GM12865 (cell line): ENCODE measurements at regions not wholly inside any gene's neighbourhood (a gene's known extent, or its start where the extent isn't known, plus 50 kb on each side); places are given as distances from the start of the nearest gene placed in this dataset.

Experiments
- DNase-seq: peaks from one replicate; pipeline ENCODE4 v3.0.0; 2010; ENCODE audit warnings: low read depth
- H3K4me3 ChIP-seq: 2 replicates; pipeline ENCODE4 v1.5.1; 2011; ENCODE audit warnings: mild to moderate bottlenecking, low read depth, low read length, control low read depth
- TF ChIP-seq, protein P1 (sequence below): IDR thresholded peaks from 2 replicates; pipeline ENCODE4 v1.5.1; 2011; ENCODE audit warnings: low read length, control low read depth, low read depth, inconsistent platforms; ENCODE audit not compliant: insufficient read depth; ENCODE audit errors: missing control alignments

DNA sequence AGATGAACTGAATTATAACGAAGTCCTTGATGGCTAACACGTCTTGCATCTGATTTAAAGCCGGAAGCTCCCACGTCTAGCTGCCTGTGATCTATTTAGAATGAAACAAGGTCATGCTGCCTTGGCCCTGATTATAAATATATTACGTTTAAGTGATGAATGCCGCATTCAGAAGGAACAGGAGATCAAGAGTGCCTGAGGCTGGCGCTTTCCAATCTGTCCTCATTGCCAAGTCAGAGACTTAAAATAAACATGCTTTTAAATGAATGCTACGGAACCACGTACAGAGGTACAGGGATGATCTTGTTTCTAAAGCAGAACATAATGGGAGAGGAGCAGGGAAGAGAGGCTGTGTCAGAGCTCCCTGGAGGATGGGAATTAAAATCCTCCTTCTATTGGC lies 292.8 kb downstream of the TLE1 start:
- DNase-seq = no peak
- TF ChIP-seq, protein P1, sequence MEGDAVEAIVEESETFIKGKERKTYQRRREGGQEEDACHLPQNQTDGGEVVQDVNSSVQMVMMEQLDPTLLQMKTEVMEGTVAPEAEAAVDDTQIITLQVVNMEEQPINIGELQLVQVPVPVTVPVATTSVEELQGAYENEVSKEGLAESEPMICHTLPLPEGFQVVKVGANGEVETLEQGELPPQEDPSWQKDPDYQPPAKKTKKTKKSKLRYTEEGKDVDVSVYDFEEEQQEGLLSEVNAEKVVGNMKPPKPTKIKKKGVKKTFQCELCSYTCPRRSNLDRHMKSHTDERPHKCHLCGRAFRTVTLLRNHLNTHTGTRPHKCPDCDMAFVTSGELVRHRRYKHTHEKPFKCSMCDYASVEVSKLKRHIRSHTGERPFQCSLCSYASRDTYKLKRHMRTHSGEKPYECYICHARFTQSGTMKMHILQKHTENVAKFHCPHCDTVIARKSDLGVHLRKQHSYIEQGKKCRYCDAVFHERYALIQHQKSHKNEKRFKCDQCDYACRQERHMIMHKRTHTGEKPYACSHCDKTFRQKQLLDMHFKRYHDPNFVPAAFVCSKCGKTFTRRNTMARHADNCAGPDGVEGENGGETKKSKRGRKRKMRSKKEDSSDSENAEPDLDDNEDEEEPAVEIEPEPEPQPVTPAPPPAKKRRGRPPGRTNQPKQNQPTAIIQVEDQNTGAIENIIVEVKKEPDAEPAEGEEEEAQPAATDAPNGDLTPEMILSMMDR = no peak
- no peak overlapping the region for H3K4me3 ChIP-seq

- no peak for DNase-seq
- H3K4me3 ChIP-seq = no peak overlapping the region
- TF ChIP-seq, protein P1 = no peak
These were observed 293.7 kb downstream of the TLE1 start for GRCh38 chr9:81395676-81396054.

GRCh38 chr9:81394881-81395675 lies 294.3 kb downstream of the TLE1 start:
- TF ChIP-seq, protein P1 = no peak
- no peak overlapping the region for H3K4me3 ChIP-seq
- DNase-seq = no peak

DNA sequence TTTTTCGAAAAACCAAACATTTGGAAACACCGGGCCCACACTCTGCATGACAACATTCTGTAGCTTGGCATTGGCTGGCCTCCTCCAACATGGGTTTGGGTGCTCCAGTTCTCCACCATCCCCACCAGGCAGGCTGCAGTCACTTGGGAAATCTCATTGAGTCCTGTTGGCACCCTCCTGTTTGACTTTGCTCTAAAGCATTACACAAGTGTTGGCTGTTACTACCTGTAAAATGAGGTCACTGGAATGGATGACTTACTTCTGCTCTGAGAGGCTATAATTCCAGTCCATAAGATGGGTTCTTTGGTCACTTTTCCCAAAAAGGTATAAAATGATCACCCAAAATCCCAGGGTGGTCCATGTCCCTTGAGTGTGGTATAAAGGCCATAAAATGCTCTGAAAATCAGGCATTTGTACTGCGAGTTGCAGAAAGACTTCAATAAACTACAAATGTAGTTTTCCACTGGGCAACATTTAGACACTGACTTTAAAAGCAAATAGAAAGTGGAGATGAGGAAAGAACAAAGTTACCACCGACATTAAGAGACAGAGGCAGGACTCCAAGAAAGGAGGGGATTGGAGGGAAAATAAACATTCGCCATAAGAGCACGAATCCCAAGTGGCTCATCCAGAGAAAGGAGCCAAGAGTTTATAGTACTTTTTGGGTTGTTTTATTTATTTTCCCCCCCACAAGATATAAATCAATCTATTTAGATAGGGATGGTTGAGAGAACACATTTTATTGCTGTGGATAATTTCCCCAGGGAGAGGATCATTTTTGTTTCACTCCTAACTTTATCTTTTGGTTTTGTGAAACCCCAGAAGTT lies 295.1 kb downstream of the TLE1 start:
- TF ChIP-seq, protein P1 = no peak
- no peak for DNase-seq
- H3K4me3 ChIP-seq = no peak overlapping the region

DNA sequence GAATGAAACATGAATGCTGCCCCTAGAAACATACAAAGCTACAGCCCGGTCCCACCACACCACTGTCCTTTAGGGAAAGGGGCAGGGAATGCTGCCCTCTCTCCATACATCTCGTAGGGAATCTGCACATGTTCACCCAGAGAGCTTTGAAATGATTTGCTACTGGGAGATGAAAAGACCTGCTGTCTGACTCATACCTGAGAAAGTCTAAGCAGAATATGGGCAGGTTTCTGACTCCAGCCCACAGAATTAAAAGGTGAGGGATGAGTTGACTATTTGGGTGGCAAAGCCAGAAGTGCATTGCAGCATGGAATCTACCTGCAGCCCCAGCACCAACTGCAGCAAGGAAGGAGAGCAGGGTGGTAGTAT lies 297.9 kb downstream of the TLE1 start:
- no peak for DNase-seq
- H3K4me3 ChIP-seq = no peak overlapping the region
- TF ChIP-seq, protein P1 = no peak

DNA sequence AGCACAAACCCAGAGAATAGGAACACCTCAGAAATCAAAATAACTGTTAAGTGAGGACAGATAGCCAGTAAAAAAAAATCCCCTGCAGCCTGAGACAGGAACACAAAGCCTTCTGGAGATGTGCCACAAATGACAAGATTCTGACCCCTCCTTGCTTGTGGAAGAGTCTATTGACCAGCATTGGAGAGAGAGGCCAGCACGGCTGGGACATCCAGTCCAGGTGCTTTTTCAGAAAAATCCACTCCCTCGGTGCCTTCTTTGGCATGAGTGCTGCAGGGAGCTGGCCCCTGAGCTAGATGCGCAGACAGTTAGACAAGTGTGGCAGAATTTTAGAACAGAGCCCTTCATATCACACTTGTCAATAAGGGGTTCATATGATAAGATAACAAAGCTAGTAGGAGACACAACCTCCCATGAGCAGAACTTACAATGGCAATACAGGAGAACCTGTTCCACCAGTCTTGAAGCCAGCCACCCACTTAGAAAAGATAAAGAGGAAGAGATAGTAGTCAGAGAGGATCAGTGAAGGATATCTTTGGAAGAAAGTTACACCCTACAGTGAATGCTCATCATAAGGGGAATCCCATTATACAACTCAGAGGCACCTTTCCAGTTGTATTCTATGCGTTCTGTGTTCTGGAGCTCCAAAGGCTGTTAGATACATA lies 298.4 kb downstream of the TLE1 start:
- DNase-seq = no peak
- H3K4me3 ChIP-seq = no peak overlapping the region
- TF ChIP-seq, protein P1 = no peak
